Fibroblast of skin of right quadriceps (primary cell): ENCODE measurements at regions not wholly inside any gene's neighbourhood (a gene's known extent, or its start where the extent isn't known, plus 50 kb on each side); places are given as distances from the start of the nearest gene placed in this dataset.

ENCODE experiments used
- DNase-seq: peaks from one replicate; pipeline ENCODE4 v3.0.0-alpha.2; 2013

DNA sequence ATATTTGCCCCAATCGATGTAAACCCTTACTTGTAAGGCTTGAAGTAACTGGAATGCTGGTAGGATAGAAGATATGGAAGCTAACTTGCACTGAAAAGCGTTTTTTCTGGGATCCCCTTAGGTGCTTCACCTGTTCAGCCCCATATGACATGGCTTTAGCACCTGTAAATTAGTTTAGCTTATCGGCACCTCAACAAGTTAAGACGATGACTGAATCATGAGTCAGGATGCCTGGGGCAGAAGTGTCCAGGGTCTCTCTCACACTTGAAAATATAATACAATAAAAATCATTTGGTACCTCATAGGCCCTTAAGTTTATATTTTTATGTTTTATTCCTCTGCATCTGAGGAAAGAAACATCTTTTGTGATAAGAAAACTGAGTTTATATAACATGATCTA lies 409.2 kb upstream of the LRRC4C start:
- no peak for DNase-seq

DNA sequence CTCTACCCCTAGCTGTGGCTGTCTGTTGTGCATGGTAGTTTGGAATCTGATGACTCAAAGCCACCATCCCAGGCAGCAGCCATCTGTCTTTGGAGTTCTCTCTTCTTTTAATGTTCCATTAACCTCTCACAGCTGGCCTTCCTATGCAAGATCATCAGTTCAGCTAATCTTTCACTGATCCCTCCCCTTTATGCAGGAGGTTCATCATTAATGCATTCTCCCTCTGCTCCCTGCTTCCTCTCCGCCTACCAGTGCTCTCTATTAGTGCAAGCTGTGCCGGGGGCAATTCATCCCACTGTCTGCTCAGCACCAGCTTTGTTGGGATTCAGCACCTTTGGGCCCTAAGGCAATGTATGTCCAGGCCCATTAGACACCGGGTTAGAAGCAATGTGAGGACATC lies 413.0 kb upstream of the LRRC4C start:
- DNase-seq = peak; percentile 15

DNA sequence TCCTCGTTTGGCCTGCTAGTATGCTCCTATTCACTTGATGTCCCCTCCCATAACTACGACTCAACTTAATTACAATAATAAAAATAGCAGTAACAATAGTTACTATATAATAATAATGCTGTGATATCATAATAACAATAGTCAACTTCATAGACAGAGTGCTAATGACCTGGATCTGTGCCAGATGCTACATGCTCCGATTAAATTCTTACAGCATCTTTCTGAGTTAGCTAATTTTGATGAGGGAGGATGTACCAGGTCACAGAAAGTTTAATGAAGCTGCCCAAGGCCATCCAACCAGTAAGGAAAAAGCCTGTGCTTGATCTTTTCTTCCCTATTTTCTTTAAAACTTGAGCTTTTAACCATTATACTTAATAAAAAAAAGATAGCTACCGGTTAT lies 413.4 kb upstream of the LRRC4C start:
- no peak for DNase-seq

DNA sequence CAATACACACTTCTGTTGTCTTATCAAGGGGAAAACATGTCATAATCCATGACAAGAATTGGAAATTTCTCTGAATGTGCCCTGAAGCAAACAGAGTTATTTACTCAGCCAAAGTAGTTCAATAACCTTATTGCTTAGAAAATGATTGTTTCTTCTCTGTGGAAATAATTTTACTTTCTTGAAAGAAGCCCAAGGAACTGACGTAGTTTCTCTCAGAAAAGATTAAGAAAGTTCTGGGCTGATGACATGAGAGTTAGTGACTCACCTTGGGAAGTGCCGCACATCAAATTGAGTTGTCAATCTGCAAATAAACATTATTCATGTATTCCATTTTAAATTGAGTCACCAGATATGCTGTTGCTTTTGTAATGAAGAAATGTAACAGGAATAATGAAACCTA lies 418.6 kb upstream of the LRRC4C start:
- peak; percentile 26 for DNase-seq

DNA sequence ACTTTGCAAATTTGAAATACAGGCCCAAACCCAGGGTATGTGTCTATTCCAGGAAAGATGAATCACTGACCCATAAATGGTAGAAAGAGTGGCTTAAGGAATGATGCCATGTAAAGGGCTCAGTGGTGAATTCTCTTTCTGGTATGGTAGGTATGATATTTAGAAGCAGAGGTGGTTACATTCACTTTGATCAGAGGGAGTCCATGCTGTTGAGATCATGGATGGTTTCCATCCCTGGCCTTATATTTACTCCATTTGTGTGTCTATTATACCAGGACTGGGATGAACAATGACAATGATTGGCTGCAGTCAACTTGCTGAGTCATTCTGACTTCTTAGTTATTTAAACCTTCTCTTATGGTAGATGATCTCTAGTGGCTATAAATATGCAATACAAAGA lies 419.8 kb upstream of the LRRC4C start:
- peak; percentile 92 for DNase-seq

DNA sequence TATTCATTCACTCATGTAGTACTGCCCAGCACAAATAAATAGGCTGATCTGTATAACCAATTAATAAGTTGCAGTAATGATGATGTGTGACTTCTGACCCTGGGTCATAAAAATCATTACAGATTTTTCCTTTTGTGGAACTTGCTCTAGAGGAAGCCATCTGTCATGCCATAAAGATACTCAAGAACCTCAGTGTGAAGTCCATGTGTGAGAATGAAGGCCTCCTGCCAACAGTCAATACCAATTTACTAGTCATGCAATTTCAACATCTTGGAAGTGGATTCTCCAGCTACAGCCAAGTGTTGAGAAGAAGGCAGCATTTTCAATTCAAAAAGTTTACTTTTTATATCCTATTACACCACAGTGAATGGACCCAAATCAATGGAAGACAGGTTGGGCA lies 435.6 kb upstream of the LRRC4C start:
- no peak for DNase-seq

DNA sequence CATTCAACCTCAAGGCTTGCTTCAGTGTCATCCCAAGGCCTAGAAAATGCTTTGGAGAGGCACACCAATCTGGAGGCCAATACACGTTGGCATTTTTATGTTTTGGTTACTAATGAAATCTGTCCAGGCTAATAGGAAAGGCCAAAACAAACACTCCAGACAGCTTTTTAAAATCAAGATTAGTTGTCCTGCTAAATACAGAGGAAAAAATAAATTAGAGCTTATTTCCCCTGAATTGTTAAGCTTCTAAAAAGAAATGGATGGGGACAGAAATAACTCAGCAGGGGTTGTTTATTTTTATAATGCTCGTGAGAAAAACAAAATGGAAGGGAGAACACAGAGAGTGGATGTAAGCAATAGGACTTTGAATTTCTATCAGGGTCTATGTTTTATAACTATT lies 438.5 kb upstream of the LRRC4C start:
- no peak for DNase-seq

DNA sequence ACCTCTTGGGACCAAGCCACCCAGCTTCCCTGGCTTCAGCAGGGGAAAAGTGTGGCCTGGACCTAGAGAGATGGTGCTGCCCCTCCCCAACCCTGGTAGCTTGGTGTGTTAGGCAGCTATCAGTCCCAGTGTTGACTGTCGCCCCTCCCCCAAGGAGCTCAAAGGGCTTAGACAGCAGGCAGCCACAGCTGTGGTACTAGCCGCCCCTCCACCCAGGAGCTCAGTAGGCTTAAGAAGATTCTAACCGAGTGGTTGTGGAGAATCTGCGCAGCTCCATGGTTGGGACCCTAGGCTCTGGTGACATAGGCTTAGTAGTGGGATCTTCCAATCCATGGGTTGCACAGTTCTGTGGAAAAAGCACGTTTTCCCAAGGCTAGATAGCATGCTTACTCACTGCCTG lies 458.4 kb upstream of the LRRC4C start:
- no peak for DNase-seq

DNA sequence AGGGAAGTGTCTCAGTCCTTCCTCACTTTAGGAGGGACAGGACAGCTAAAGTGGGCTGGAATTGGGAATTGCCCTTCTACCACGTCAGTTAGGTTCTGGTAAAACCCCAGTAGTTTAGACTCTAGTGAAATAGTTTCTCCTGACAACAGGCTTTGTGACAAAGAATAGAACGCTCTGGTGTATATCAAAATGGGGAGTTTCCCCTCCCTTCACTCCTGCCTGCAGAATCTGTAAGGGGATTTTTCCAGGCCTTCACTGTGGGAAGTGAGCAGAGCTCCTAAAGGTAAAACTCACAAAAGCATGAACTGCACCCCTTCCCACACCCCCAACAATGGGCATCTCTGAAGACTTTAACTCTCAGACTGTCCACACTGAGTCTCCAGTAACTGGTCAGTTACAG lies 460.9 kb upstream of the LRRC4C start:
- DNase-seq = no peak

DNA sequence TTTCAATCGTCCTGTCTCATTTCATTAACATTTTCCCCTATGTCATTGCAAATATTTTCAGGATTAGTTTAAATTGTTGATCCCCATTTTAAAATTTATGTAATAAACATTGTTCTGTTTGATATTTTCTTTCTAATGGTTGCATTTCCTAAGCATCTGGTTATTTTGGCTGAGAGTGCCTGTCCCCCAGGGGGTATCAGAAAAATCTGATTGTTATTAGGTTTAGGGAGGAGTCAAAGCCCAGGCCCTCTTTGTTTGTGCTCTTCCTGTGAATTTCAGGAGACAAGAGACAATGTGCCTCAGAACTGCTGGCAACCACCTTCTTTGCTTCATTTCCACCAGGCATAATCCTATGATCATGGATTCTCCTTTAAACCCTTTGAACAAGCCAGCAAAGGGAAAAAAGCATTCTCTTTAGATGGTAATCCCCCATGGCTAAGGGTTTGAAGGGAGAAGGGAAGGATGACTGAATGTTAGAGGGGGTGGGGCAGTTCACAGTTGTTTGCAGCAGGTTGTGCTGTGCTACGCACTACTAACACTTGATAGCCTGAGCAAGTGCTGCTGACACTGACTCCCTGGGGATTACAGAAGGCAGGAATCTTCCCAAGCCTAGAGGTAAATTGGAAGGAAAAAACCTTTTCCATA lies 462.4 kb upstream of the LRRC4C start:
- no peak for DNase-seq

DNA sequence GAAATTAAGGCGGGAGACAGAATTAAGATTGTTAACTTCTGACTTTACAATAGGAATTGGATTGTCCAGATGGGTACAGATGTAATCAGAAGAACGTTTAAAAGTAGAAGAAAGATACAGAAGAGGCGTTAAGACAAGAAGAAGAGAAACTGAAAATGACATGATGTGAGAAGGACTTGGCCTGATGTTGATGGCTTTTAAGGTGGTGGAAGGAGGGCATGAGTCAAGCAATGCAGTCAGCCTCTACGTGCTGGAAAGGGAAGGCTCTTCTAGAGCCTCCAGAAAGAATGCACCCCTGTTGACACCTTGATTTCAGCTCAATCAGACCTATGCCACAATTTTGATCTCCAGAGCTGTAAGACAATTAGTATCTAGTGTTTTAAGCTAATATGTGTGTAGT lies 466.9 kb upstream of the LRRC4C start:
- DNase-seq = no peak

DNA sequence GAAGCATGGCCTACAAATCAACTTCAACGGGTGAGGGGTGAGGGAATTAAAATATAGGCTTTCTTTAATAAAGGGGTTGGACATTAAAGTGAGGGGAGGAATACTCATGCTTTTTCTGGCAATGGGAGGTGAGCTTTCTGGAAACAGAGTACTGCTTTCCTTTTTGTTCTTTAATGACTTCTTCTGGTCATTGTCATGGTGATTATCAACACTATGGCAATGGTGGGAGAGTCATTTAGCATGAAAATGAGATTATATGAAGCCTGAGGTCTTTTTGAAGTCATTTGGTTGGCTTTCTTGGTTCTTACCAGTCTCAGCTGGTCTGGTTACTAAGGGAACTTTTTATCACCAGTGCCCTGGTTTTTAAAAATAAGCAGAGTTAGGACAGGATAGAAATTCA lies 475.8 kb upstream of the LRRC4C start:
- no peak for DNase-seq

DNA sequence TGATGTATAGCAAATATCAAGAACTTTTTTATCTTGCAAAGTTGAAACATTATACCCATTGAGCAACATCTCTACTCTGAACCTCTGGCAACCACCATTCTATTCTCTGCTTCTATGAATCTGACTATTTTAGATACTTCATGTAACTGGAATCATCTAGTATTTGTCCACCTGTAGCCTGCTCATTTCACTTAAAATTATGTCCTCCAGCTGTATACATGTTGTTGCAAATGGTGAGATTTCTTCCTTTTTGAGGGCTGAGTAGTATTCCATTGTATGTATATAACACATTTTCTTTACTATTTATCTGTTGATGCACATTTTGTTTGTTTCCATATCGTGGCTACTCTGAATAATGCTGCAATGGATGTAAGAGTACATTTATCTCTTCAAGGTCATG lies 476.3 kb upstream of the LRRC4C start:
- DNase-seq = no peak

DNA sequence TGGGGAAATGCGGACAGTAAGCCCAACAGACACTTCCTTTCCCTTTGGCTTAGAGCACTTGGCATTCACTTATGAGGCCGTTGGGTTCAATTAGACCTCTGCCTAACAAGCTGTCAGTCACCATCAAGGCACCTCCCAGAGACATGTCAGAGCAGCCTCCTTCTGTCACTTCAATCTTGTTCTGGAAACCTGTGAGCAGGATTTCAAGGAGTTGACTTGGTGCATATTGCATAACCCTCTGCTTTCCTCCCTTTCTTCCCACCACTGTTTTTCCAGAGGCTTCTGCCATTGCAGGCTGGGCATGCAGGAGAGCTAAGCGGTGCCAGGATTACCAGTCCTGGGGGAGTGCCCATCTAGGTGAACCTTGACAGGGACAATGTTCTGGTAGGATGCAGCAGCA lies 484.2 kb upstream of the LRRC4C start:
- no peak for DNase-seq

DNA sequence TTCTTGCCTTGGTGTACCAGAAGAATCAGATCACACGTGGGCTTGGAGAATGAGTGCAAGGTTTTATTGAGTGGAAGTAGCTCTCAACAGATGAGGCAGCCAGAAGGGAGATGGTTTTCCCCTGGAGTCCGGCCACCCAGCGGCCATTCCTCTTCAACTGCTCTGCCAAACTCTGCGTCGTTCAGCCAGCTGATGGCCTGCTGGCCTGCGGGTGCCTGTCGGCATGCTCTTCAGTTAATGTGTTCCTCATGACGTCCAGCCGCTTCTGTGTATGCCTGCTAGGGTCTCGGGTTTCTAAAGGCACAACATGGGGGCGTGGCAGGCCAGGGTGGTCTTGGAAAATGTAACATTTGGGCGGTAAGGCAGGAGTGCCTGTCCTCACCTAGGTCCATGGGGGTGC lies 487.9 kb upstream of the LRRC4C start:
- DNase-seq = no peak

DNA sequence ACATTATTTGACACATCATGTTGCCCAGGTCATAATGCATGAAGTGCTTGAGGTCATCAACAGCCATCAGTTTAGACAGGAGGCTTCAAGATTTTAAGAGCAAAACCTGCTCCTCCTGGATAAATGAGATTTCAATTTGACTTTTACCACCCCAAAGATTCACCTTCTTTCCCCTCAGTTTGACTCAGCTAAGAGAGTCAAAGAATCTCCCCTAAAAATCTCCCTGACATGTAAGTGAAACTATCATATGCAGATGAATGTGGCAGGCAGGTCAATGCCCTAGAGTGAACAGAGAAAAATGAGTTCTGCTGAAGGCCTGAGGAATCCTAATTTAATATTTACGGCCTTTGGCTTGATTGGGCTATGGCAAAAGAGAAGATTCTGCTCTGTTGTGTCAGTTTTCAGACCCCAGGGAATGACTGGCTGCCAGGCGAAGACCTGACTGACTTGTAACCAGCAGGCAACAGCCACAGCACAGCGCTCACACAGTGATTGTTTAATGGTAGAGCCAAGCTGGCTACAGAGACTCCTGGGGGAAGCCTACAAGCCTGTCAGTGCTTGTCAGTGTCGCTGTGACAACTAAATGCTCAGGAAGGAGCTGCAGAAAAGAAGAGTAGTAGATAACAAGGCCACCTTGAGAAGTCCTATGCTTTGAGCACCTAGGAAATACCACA lies 491.2 kb upstream of the LRRC4C start:
- DNase-seq = no peak

DNA sequence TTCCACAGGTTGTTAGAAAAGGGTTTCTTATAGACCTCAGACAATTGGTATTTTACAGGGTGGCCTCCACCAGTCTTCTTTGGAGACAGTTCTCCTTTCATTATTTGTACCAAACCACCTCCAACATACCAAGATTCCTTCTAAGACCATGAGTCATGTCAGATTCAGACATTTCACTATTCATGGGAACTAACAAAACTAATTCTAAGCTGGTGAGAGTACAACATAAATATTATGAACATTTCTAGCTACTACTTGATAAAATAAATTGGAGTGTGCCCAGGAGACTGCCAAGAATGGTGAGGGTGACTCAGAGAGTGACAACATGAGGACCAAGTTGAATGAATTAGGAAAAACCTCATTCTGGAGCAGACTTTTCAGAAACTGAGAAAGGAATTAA lies 494.6 kb upstream of the LRRC4C start:
- DNase-seq = peak; percentile 88

DNA sequence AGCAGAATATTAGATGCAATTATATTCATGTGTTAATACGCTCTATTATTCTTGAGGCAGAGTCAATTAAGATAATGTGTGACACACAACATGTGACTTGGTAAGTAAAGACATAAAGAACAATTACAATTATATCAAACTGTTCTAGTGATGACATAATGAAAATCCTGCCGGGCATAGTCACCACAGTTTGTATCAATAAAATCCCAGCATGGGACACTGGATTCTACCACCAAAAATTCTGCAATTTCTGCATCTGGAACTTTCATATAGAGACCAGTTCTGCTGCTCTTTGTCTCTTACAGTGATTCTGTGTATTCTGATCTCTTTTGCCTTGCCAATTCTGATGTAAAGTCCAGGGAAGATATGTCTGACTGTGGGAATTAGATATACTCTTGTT lies 495.6 kb upstream of the LRRC4C start:
- peak; percentile 14 for DNase-seq

DNA sequence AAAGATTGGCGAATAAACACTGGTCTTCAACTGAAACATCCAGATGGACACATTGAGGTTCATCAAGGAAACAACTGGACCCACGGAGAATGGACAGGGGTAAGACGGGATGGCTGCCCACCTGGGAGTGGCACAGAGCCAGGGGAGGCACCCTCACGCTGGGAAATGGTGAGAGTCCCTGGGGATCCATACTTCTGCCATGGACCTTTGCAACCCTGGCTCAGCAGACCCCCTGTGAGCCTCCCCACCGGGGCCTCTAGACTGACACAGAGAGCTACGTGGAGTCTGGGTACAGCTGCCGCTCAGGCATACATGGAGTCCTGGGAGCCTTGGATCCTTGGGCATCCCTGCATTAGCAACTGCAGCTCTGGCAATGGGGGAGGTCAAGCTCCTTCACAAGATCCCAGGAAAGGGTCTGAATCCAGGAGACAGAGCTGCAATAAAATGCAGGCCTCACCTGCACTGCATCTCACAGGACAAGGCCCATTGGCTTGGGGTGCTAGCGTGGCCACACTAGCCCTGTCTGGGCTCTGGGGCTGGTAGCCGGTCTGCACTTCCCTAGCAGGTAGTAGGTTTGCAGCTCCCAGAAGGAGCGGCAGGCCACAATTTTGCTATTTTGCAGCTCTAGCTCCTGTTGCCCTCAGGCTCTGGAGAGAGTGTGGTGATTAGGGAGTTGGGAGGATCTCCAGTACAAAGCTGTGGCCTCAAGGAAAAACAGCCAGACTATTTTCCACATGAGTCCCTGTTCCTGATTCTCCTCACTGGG lies 496.4 kb upstream of the LRRC4C start:
- DNase-seq = no peak

DNA sequence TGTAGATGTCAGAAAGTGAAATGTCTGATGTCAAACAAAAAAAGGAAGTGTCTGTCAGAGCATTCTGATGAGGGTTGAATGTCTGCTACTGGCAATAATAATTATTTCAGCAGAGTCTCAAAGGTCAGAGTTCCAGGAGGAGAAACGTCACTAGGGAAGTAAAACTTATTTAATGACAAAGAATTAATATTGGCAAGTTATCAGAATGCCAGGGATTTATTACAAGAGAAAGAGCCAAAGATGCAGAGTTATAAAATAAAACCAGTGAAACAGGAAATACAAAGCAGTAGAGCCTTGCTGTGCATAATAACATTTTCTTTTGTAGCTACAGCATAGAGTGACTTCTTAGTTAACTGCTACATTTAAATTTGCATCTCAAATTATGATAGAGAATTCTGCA lies 504.0 kb upstream of the LRRC4C start:
- DNase-seq = no peak

DNA sequence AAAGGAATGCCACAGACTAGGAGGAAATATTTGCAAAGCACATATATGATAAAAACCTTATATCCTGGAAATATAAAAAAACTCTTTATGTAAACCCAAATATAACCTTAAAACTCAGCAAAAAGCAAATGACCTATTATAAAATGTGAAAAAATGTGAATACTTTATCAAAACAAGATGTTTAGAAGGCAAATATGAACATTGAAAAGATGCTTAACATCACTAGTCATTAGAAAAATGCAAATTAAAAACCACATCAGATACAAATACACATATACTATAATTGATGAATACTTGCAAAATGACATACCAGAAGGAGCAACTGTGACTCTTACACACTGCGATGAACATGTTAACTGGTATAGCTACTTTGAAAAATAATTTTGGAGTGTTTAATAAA lies 511.2 kb upstream of the LRRC4C start:
- peak; percentile 40 for DNase-seq

DNA sequence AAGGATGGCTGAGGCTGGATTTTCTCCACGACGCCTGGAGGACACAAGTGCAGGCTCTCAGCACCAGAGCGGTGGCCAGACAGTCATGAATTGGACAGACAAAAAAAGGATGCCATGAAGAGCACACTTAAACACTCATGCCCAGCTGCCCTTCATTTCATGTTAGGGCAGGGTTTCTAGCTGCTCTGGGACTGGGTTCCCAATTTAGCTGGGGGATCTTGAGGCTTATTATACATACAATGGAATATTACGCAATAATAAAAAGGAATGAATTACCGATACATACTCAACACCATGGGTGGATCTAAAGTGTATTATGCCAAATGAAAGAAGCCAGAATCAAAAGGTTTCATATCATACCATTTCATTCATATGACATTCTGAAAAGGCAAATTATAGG lies 512.1 kb upstream of the LRRC4C start:
- DNase-seq = no peak

DNA sequence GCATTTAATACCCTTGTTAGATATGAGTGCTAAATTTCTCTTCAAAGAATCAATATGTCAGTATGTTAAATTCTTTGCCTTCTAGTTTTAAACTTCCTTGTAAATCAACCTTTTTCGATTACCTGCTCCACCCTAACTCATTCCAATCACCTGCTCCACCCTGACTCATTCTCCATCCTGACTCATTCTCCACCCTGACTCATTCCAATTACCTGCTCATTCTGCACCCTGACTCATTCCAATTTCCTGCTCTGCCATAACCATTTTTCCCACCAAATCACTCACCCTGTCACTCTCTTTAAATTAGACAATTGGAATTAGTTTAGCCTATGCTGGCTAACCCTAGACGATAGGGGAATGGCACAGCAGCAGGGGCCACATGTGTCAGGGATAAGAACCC lies 519.5 kb upstream of the LRRC4C start:
- peak; percentile 7 for DNase-seq

DNA sequence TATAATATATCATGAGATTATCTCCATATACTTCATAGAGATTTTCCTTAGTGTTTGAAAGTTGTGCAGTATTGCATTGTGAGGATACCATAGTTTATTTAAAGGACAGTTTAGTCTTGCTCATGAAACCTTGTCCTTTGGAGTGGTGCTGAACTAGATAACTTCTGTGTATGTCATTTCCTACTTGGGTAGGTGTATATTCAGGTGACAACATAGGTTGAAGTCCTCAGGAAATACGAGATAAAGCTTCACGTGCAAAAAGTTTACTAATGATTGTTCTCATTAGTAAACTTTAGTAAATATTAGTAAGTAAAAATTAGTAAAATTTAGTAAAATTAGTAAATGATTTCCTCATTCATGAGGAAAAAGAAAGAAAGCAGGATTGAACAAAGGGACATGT lies 521.3 kb upstream of the LRRC4C start:
- no peak for DNase-seq

DNA sequence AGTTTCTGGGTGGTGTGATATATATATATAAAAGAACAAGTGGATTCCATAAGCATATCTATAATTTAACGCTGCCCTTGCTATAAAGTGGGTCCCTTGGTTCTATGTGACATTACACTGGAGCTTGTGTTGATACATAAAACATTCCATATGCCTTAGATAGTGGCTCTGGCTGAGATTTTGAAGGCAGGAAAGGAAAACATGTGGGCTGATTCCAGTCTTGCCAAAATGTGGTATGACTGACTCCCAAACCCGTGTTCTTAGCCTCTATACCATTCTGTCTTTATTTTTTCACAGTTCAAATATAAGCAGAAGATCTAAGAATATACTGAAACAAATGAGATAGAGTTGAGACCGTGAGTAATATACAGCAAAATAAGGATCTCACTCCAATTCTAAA lies 522.8 kb upstream of the LRRC4C start:
- no peak for DNase-seq
